ENCODE measurements at regions not wholly inside any gene's neighbourhood (a gene's known extent, or its start where the extent isn't known, plus 50 kb on each side); places are given as distances from the start of the nearest gene placed in this dataset.

- TF ChIP-seq CTCF (optimal IDR thresholded peaks at IDR 0.05 in 1 of 3, IDR thresholded peaks at IDR 0.05 in 1 of 3, conservative IDR thresholded peaks at IDR 0.05 in 1 of 3; ENCODE audit: extremely low read depth in 1 of 3, insufficient read depth in 2 of 3, low read length in 3 of 3) (no peak), EZH2 (IDR thresholded peaks at IDR 0.05; ENCODE audit: low read length) (no peak)
These were observed 239.4 kb downstream of the SPATA18 start for GRCh38 chr4:52290466-52290865.
